AG09309 (cell line): ENCODE measurements at regions not wholly inside any gene's neighbourhood (a gene's known extent, or its start where the extent isn't known, plus 50 kb on each side); places are given as distances from the start of the nearest gene placed in this dataset.

ENCODE experiments used
- DNase-seq: peaks from one replicate; pipeline ENCODE4 v3.0.0-alpha.2; 2010; ENCODE audit warnings: low read depth
- H3K4me3 ChIP-seq: 2 replicates; pipeline ENCODE4 v1.5.1; 2011; ENCODE audit warnings: mild to moderate bottlenecking, low read depth, low read length, moderate library complexity; ENCODE audit not compliant: control insufficient read depth
- CTCF ChIP-seq: IDR thresholded peaks from 2 replicates; pipeline ENCODE4 v1.5.1; 2011; ENCODE audit warnings: mild to moderate bottlenecking, low read depth, low read length, inconsistent platforms; ENCODE audit not compliant: insufficient read depth, control insufficient read depth; ENCODE audit errors: missing control alignments

DNA sequence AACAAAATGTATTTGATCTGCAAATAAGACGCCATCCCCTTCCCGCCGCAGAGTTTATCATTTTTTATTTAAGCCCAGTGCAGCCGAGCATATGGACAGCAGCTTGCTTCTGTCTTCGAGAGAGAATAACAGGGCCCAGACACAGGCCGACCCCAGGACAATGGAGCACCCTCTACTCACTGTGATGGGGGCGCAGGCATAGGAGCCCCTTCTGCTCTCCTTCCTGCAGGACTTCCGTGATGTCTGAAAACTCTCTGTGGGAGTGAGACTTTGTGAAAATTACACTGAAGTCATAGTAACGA is 134.8 kb downstream of the OAT start:
- TF ChIP-seq CTCF = no peak
- H3K4me3 ChIP-seq = no peak overlapping the region
- no peak for DNase-seq

DNA sequence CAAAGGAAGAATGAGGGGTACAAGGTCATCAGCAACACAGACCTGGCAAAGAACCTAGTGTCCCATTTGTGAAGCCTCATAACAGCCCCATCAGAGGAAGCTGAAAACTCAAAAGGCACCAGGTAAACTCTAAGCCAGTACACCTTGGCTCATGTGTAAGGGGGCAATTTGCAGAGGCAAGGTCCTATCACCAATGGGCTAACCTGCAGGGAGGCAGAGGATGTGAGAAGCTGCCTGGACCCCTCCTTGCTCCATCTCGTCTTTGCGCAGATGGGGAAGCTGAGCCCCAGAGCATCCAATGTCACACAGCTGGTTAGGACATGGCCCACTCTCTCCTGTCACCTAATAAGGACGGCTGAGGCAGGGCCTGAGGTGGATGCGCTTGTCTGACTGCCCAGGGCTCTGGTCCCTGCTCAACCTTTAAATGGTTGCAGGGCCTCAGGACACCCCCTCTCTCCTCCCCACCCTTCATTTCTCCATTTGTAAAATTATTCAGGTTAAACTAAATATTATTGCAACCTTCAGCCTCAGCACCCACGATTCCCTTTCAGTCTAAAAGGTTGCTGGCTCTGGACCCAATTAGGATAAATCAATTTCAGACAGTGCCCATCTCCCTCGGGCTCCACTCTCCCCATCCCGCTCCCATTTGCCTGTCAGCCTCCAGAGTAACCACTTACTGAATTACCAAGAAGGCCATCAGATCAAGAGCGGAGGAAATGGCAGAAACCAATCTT is 135.3 kb downstream of the OAT start:
- no peak for TF ChIP-seq CTCF
- no peak for DNase-seq
- H3K4me3 ChIP-seq = no peak overlapping the region

DNA sequence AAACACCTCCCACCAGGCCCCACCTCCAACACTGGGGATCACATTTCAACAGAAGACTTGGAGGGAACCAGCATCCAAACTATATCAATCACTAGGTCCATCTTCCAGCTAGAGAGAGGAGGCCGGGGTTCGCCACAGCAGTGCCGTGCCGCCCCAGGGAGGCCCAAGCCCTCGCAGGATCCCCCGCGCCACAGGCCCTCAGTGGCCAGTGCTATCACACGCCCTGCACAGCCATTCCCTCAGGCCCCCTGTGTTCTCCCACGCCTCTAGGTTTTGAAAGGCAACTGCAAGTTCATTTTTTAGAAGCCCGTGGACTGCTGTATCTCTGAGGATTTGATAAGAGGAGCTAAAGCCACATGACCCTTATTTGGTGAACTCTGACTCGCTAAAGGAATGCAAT is 136.4 kb downstream of the OAT start:
- TF ChIP-seq CTCF = no peak
- no peak for DNase-seq

GRCh38 chr10:124281666-124282065 is 137.1 kb downstream of the OAT start:
- no peak for DNase-seq
- no peak for TF ChIP-seq CTCF
- H3K4me3 ChIP-seq = no peak overlapping the region

More for the DNA sequence above, 136.4 kb downstream of the OAT start:
- H3K4me3 ChIP-seq = no peak overlapping the region

DNA sequence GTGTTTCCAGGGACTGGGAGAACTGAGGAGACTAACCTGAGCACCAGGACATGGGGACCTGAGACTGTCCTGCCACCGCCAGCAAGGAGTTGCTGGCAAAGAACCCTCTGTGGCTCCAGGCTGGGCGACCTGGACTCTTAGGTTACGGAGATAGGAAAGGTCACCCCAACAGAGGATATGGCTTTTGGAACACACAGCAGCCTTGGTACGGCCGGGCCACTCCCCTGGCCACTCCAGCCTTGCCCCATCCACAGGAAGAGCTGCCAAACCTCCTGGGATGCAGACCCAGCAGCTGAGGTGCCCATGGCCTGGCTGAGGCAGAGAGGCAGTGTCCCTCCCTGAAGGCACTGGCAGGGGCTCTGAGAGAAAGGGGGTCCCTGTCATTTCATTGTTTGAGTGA is 137.8 kb downstream of the OAT start:
- TF ChIP-seq CTCF = no peak
- no peak overlapping the region for H3K4me3 ChIP-seq
- no peak for DNase-seq

DNA sequence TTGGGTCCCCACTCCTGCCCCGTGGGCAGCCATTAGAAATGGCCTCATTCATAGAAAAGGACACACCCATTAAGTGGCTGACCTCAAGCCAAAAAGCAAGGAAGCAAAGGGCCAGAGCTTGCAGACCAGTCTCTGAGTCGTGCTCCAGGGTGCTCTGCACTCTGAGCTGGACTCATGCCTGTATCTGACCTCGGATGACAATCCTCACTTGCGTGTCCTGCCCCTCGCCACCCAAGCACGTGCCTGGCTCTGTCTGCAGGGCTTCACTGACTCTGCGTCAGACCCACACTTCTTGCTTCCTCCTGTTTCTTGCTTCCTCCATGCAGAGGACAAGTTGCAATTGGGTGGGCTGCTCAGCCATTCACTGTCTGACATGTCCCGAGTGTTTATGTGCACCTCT is 138.8 kb downstream of the OAT start:
- TF ChIP-seq CTCF = no peak
- no peak for DNase-seq

DNA sequence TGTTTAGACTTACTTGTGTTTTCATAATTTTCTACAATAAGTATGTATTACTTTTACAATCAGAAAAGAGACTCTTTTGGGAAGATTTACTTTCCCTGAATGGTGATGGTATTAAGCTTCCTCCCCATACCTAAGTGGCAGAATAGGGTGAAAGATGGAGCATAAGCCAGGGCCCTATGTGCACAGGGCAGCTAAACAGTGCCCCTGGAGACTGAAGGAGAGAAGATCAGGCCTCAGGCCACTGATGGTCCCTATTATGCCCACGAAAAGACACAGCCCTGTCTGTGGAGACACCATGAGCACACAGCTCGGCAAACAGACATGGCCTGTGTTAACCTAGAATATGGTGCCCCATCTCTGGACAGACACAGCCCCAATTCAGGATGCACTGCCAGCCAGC is 139.4 kb downstream of the OAT start:
- TF ChIP-seq CTCF = no peak
- no peak for DNase-seq

More for the DNA sequence above, 138.8 kb downstream of the OAT start:
- H3K4me3 ChIP-seq = no peak overlapping the region

More for the DNA sequence above, 139.4 kb downstream of the OAT start:
- no peak overlapping the region for H3K4me3 ChIP-seq
